H9 (cell line): ENCODE measurements at regions not wholly inside any gene's neighbourhood (a gene's known extent, or its start where the extent isn't known, plus 50 kb on each side); places are given as distances from the start of the nearest gene placed in this dataset.

Experiments
- DNase-seq: peaks from one replicate; pipeline ENCODE4 v3.0.0-alpha.2; 2017
- H2AFZ ChIP-seq: one replicate; pipeline ENCODE4 v1.6.1; 2013; ENCODE audit warnings: mild to moderate bottlenecking, low read length, control low read depth, moderate library complexity
- H2AK5ac ChIP-seq: 2 replicates; pipeline ENCODE4 v1.6.1; 2013; ENCODE audit warnings: low read length, control low read depth, mixed read lengths; ENCODE audit not compliant: insufficient read length
- H2BK120ac ChIP-seq: one replicate; pipeline ENCODE4 v1.6.1; 2013; ENCODE audit warnings: low read depth, mild to moderate bottlenecking, low read length, control low read depth, inconsistent platforms; ENCODE audit not compliant: poor library complexity, severe bottlenecking
- H2BK12ac ChIP-seq: 2 replicates; pipeline ENCODE4 v1.6.1; 2013; ENCODE audit warnings: low read length, control low read depth, mixed read lengths, low read depth; ENCODE audit not compliant: insufficient read length
- H2BK15ac ChIP-seq: 2 replicates; pipeline ENCODE4 v1.6.1; 2013; ENCODE audit warnings: low read depth, low read length, control low read depth
- H2BK20ac ChIP-seq: one replicate; pipeline ENCODE4 v1.6.1; 2013; ENCODE audit warnings: low read depth, mild to moderate bottlenecking, low read length, control low read depth, inconsistent platforms; ENCODE audit not compliant: poor library complexity, severe bottlenecking
- H2BK5ac ChIP-seq: 2 replicates; pipeline ENCODE4 v1.6.1; 2013; ENCODE audit warnings: low read length, control low read depth, mixed read lengths; ENCODE audit not compliant: insufficient read length
- H3K14ac ChIP-seq: 2 replicates; pipeline ENCODE4 v1.6.1; 2013; ENCODE audit warnings: low read length, control low read depth; ENCODE audit not compliant: insufficient read depth
- H3K18ac ChIP-seq: 2 replicates; pipeline ENCODE4 v1.6.1; 2013; ENCODE audit warnings: low read depth, mild to moderate bottlenecking, mixed read lengths, low read length, control low read depth; ENCODE audit not compliant: insufficient read length
- H3K23ac ChIP-seq: 2 replicates; pipeline ENCODE4 v1.6.1; 2013; ENCODE audit warnings: low read length, control low read depth, mixed read lengths, low read depth; ENCODE audit not compliant: insufficient read length
- H3K23me2 ChIP-seq: 2 replicates; pipeline ENCODE4 v1.6.1; 2013; ENCODE audit warnings: low read depth, mild to moderate bottlenecking, mixed read lengths, low read length, control low read depth; ENCODE audit not compliant: insufficient read length, poor library complexity, severe bottlenecking
- H3K27ac ChIP-seq: 2 replicates; pipeline ENCODE4 v1.5.1; 2013; ENCODE audit warnings: low read length, control low read depth, mixed read lengths, low read depth; ENCODE audit not compliant: insufficient read length
- H3K27me3 ChIP-seq: 2 replicates; pipeline ENCODE4 v1.6.1; 2013; ENCODE audit warnings: low read length, control low read depth, inconsistent platforms; ENCODE audit not compliant: insufficient read depth
- H3K4ac ChIP-seq: 2 replicates; pipeline ENCODE4 v1.6.1; 2013; ENCODE audit warnings: low read depth, mild to moderate bottlenecking, control low read depth, inconsistent platforms, low read length, moderate library complexity
- H3K4me1 ChIP-seq: 2 replicates; pipeline ENCODE4 v1.6.1; 2013; ENCODE audit warnings: low read length, control low read depth, inconsistent platforms; ENCODE audit not compliant: insufficient read depth
- H3K4me2 ChIP-seq: 2 replicates; pipeline ENCODE4 v1.6.1; 2013; ENCODE audit warnings: low read length, control low read depth, mixed read lengths; ENCODE audit not compliant: insufficient read length, insufficient read depth
- H3K56ac ChIP-seq: 2 replicates; pipeline ENCODE4 v1.6.1; 2013; ENCODE audit warnings: low read depth, mild to moderate bottlenecking, mixed read lengths, low read length, control low read depth; ENCODE audit not compliant: insufficient read length
- H3K79me1 ChIP-seq: 2 replicates; pipeline ENCODE4 v1.6.1; 2013; ENCODE audit warnings: low read depth, mild to moderate bottlenecking, moderate library complexity, low read length, control low read depth, inconsistent platforms; ENCODE audit not compliant: insufficient read depth, poor library complexity, severe bottlenecking
- H3K79me2 ChIP-seq: 2 replicates; pipeline ENCODE4 v1.6.1; 2013; ENCODE audit warnings: low read length, control low read depth, inconsistent platforms; ENCODE audit not compliant: insufficient read depth
- H3K9ac ChIP-seq: 2 replicates; pipeline ENCODE4 v1.6.1; 2013; ENCODE audit warnings: low read length, control low read depth, mixed read lengths; ENCODE audit not compliant: insufficient read length; ENCODE audit errors: extremely low read depth
- H3K9me3 ChIP-seq: one replicate; pipeline ENCODE4 v1.6.1; 2013; ENCODE audit warnings: low read depth, low read length, inconsistent platforms; ENCODE audit not compliant: control insufficient read depth
- H3T11ph ChIP-seq: one replicate; pipeline ENCODE4 v1.6.1; 2013; ENCODE audit warnings: mild to moderate bottlenecking, low read length, control low read depth, inconsistent platforms
- H4K20me1 ChIP-seq: one replicate; pipeline ENCODE4 v1.6.1; 2013; ENCODE audit not compliant: control insufficient read depth, insufficient read length, insufficient read depth
- H4K5ac ChIP-seq: 2 replicates; pipeline ENCODE4 v1.6.1; 2013; ENCODE audit warnings: low read depth, mild to moderate bottlenecking, mixed read lengths, low read length, control low read depth; ENCODE audit not compliant: insufficient read length
- H4K8ac ChIP-seq: replicated peaks from 2 replicates; pipeline ENCODE4 v1.6.1; 2013; ENCODE audit warnings: low read length, control low read depth, mixed read lengths, low read depth; ENCODE audit not compliant: insufficient read length
- H4K91ac ChIP-seq: 2 replicates; pipeline ENCODE4 v1.6.1; 2013; ENCODE audit warnings: low read depth, mild to moderate bottlenecking, moderate library complexity, mixed read lengths, low read length, control low read depth; ENCODE audit not compliant: insufficient read length
- H3K27ac Mint-ChIP-seq, 3 experiments: 2 replicates in 2 of 3; 3 replicates in 1 of 3; pipeline ENCODE4 v1.8.0; 2020 to 2021; ENCODE audit warnings: mixed read lengths in 3 of 3, mild to moderate bottlenecking in 1 of 3, moderate library complexity in 1 of 3
- H3K27me3 Mint-ChIP-seq: 2 replicates; pipeline ENCODE4 v1.8.0; 2021; ENCODE audit warnings: low read depth, mild to moderate bottlenecking, moderate library complexity, mixed read lengths
- H3K36me3 Mint-ChIP-seq, 3 experiments: 2 replicates in 2 of 3; 3 replicates in 1 of 3; pipeline ENCODE4 v1.8.0; 2020 to 2021; ENCODE audit warnings: low read depth in 3 of 3, mixed read lengths in 3 of 3; ENCODE audit not compliant: insufficient read depth in 1 of 3
- H3K4me1 Mint-ChIP-seq, 2 experiments: 2 replicates each; pipeline ENCODE4 v1.8.0; 2020; ENCODE audit warnings: mixed read lengths in 2 of 2
- H3K4me3 Mint-ChIP-seq, 2 experiments: 2 replicates in 1 of 2; 3 replicates in 1 of 2; pipeline ENCODE4 v1.8.0; 2020 to 2021; ENCODE audit warnings: mild to moderate bottlenecking in 2 of 2, mixed read lengths in 2 of 2, moderate library complexity in 1 of 2
- H3K9me3 Mint-ChIP-seq, 2 experiments: 2 replicates in 1 of 2; 3 replicates in 1 of 2; pipeline ENCODE4 v1.8.0; 2020; ENCODE audit warnings: mild to moderate bottlenecking in 2 of 2, mixed read lengths in 2 of 2, moderate library complexity in 1 of 2
- CTCF ChIP-seq: fragments of 200-600 bp; sonication (generic); conservative IDR thresholded peaks from 3 replicates; pipeline ENCODE4 v1.8.0; 2021; ENCODE audit warnings: antibody characterized with exemption, mild to moderate bottlenecking
- WGBS: extraction: QIAGEN DNeasy Blood & Tissue Kit; methylation state at CpG from one replicate; pipeline ENCODE4 v1.1.7; 2013; ENCODE audit warnings: missing lambda C conversion rate, low lambda C conversion rate, mixed read lengths; ENCODE audit not compliant: insufficient read length; ENCODE audit errors: extremely low coverage; 5-methylcytosine and 5-hydroxymethylcytosine counted together

- Histone ChIP-seq H2AFZ (no peak overlapping the region), H3K56ac (no peak overlapping the region), H4K91ac (no peak overlapping the region), H3K14ac (no peak overlapping the region), H3K9me3 (peaks cover 98% of the 10 kb centered on the region), H2BK20ac (no peak overlapping the region), H2AK5ac (no peak overlapping the region), H2BK120ac (no peak overlapping the region), H3K27ac (no peak overlapping the region), H3K9ac (no peak overlapping the region), H2BK15ac (no peak overlapping the region), H3K18ac (no peak overlapping the region), H3K27me3 (no peaks in the 10 kb centered on the region), H2BK12ac (no peak overlapping the region), H3K79me2 (no peaks in the 10 kb centered on the region), H3K4me1 (no peaks in the 10 kb centered on the region), H2BK5ac (no peak overlapping the region), H3K4me2 (no peak overlapping the region), H3T11ph (no peak overlapping the region), H3K23me2 (no peaks in the 10 kb centered on the region), H3K23ac (no peak overlapping the region), H4K5ac (no peak overlapping the region), H4K8ac (no peak overlapping the region), H4K20me1 (no peaks in the 10 kb centered on the region), H3K79me1 (no peaks in the 10 kb centered on the region), H3K4ac (no peak overlapping the region)
- Mint-ChIP-seq H3K27me3 (peaks cover 3% of the 10 kb centered on the region; the same call in 1 of the 2 replicates), H3K4me1 (no peaks in the 10 kb centered on the region), H3K36me3 (peaks cover 9 to 47% (median 22%) of the 10 kb centered on the region in 3 experiments; a peak in 6 of 7 replicates), H3K4me3 (no peak overlapping the region), H3K27ac (no peak overlapping the region), H3K9me3 (peaks cover 98 to 100% of the 10 kb centered on the region in 2 experiments)
- DNase-seq, result no peak
- WGBS, result no CpG with 5 or more reads among the region's 9 CpGs
- no peak for TF ChIP-seq CTCF
Observed at GRCh38 chr14:106511800-106512198, 985.4 kb downstream of the TMEM121 start.
